Neural crest cell (in vitro differentiated cells): ENCODE measurements at regions not wholly inside any gene's neighbourhood (a gene's known extent, or its start where the extent isn't known, plus 50 kb on each side); places are given as distances from the start of the nearest gene placed in this dataset.

ENCODE experiments used
- DNase-seq: peaks from one replicate; pipeline ENCODE4 v3.0.0; 2021; ENCODE audit warnings: low read depth, mixed read lengths, low spot score
- H3K27ac Mint-ChIP-seq: one replicate; pipeline ENCODE4 v1.8.0; 2021; ENCODE audit warnings: mild to moderate bottlenecking, mixed read lengths; ENCODE audit not compliant: unreplicated experiment
- H3K27me3 Mint-ChIP-seq: 2 replicates; pipeline ENCODE4 v1.8.0; 2021; ENCODE audit warnings: low read depth, mild to moderate bottlenecking, mixed read lengths
- H3K36me3 Mint-ChIP-seq: 2 replicates; pipeline ENCODE4 v1.8.0; 2021; ENCODE audit warnings: low read depth, mild to moderate bottlenecking, mixed read lengths
- H3K4me1 Mint-ChIP-seq: 2 replicates; pipeline ENCODE4 v1.8.0; 2021; ENCODE audit warnings: mixed read lengths
- H3K4me3 Mint-ChIP-seq: one replicate; pipeline ENCODE4 v1.8.0; 2021; ENCODE audit warnings: mild to moderate bottlenecking, mixed read lengths
- H3K9me3 Mint-ChIP-seq: 2 replicates; pipeline ENCODE4 v1.8.0; 2021; ENCODE audit warnings: mixed read lengths
- TF ChIP-seq, protein P1 (sequence below): fragments of 200-600 bp; sonication (generic); conservative IDR thresholded peaks from 2 replicates; pipeline ENCODE4 v1.5.0; 2021; ENCODE audit warnings: antibody characterized with exemption, mild to moderate bottlenecking

GRCh38 chr16:73998707-73999106 lies 297.9 kb upstream of the PSMD7 start:
- H3K27ac Mint-ChIP-seq: no peak overlapping the region
- peaks cover 2% of the 10 kb centered on the region for H3K27me3 Mint-ChIP-seq
- H3K36me3 Mint-ChIP-seq: peaks cover 2% of the 10 kb centered on the region
- no peak for DNase-seq
- peaks cover 15% of the 10 kb centered on the region for H3K9me3 Mint-ChIP-seq
- H3K4me1 Mint-ChIP-seq: no peaks in the 10 kb centered on the region
- no peak overlapping the region for H3K4me3 Mint-ChIP-seq
- TF ChIP-seq, protein P1, sequence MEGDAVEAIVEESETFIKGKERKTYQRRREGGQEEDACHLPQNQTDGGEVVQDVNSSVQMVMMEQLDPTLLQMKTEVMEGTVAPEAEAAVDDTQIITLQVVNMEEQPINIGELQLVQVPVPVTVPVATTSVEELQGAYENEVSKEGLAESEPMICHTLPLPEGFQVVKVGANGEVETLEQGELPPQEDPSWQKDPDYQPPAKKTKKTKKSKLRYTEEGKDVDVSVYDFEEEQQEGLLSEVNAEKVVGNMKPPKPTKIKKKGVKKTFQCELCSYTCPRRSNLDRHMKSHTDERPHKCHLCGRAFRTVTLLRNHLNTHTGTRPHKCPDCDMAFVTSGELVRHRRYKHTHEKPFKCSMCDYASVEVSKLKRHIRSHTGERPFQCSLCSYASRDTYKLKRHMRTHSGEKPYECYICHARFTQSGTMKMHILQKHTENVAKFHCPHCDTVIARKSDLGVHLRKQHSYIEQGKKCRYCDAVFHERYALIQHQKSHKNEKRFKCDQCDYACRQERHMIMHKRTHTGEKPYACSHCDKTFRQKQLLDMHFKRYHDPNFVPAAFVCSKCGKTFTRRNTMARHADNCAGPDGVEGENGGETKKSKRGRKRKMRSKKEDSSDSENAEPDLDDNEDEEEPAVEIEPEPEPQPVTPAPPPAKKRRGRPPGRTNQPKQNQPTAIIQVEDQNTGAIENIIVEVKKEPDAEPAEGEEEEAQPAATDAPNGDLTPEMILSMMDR: no peak

DNA sequence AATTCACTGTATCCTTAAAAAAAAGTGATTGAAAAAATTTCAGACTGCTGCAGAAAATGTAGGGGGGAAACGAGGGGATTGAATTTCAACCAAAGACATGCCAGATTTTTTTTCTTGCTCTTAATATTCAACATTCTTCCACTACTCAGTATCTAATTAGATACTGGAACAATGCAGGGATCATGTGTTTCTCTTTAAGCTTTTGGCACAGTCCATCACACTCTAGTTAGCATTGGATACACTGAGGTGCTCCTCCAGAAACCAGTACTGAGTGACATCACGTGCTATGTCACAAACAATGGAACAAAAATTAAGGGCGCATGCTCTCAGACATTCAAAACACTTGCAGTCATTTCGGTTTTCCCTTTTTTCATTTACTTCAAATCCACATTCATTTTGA lies 298.6 kb upstream of the PSMD7 start:
- no peak overlapping the region for H3K27ac Mint-ChIP-seq
- H3K4me1 Mint-ChIP-seq: no peaks in the 10 kb centered on the region
- no peak for DNase-seq
- no peak overlapping the region for H3K4me3 Mint-ChIP-seq
- peaks cover 2% of the 10 kb centered on the region for H3K36me3 Mint-ChIP-seq
- TF ChIP-seq, protein P1: no peak
- peaks cover 2% of the 10 kb centered on the region for H3K27me3 Mint-ChIP-seq
- H3K9me3 Mint-ChIP-seq: peaks cover 13% of the 10 kb centered on the region

GRCh38 chr16:73997340-73997711 lies 299.3 kb upstream of the PSMD7 start:
- Mint-ChIP-seq H3K36me3 (peaks cover 2% of the 10 kb centered on the region), H3K4me3 (no peak overlapping the region), H3K27ac (no peak overlapping the region), H3K4me1 (no peaks in the 10 kb centered on the region), H3K9me3 (peaks cover 11% of the 10 kb centered on the region), H3K27me3 (peaks cover 2% of the 10 kb centered on the region)
- DNase-seq: no peak
- TF ChIP-seq, protein P1: no peak

DNA sequence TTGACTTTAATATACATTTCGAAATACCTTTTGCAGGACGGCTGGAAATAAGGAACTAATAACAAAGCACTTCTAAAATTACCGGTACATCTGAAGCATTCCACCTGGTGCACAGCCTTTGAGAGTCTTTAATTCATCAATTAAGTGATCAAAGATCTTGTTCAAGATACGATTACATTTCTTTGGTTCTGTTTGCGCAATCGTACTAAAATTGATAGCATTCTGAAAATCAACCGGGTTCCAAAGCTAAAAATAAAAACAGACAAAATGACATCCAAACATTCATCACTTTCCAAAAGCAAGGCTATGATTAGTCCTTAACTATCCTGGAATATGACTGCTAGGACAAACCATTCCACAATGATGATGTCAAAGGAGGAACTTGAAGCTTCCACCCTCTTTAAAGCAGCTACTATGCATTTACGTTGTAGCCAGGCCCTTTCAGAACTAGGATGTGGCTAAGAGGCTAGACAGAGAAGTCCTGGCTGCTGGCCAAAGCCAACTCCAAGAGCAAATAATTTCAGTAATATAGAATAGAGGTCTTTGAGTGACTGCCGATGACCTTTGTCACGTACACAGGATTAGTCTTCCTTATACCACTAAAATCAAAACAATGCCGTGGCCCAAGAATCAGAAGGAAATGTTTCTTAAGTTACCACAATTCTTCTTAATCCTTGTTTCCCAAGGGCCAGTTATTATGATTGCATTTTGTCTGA lies 299.8 kb upstream of the PSMD7 start:
- Mint-ChIP-seq H3K27ac (no peak overlapping the region), H3K27me3 (peaks cover 2% of the 10 kb centered on the region), H3K4me3 (no peak overlapping the region), H3K9me3 (peaks cover 11% of the 10 kb centered on the region), H3K4me1 (no peaks in the 10 kb centered on the region), H3K36me3 (peaks cover 2% of the 10 kb centered on the region)
- DNase-seq: no peak
- TF ChIP-seq, protein P1: no peak

GRCh38 chr16:73993878-73994277 lies 302.7 kb upstream of the PSMD7 start:
- Mint-ChIP-seq H3K27me3 (no peaks in the 10 kb centered on the region), H3K4me3 (no peak overlapping the region), H3K9me3 (peaks cover 4% of the 10 kb centered on the region), H3K36me3 (no peaks in the 10 kb centered on the region), H3K4me1 (no peaks in the 10 kb centered on the region), H3K27ac (no peak overlapping the region)
- DNase-seq: no peak
- TF ChIP-seq, protein P1: no peak
